ENCODE measurements at regions not wholly inside any gene's neighbourhood (a gene's known extent, or its start where the extent isn't known, plus 50 kb on each side); places are given as distances from the start of the nearest gene placed in this dataset.

DNA sequence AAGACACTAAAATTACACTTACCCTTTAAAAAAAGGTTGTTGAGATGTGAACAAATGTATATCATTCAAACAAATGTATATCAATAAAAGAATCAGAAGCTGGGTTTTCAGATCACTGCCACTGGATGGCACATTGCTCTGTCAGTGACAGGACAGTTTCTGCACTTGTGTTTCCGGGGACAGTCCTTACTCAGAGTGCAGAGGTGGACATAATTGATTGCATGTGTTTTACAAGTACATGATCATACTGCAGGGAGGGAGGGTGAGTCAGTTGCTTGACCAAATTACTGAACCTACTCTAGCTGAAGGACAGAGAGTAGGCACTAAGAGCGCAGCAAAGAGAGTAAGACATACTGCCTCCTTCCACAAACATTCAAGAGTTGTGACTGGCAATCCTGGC is 302.3 kb downstream of the TENT5A start:
- peaks cover 17% of the 10 kb centered on the region for H3K4me1 ChIP-seq (ENCODE audit: insufficient read depth)
- TF ChIP-seq EZH2 (IDR thresholded peaks at IDR 0.05; ENCODE audit: insufficient read depth, poor library complexity, severe bottlenecking) (no peak), EZH2phosphoT487 (IDR thresholded peaks at IDR 0.05; ENCODE audit: insufficient read depth, low read depth) (no peak)
- H2AFZ ChIP-seq = no peak overlapping the region
- WGBS, 2 experiments (ENCODE audit: low coverage in 1 of 2, low lambda C conversion rate in 2 of 2, missing lambda C conversion rate in 2 of 2) = 14 to 15% methylated on average over 2 of the region's 2 CpGs
- no peaks in the 10 kb centered on the region for H3K79me2 ChIP-seq (ENCODE audit: insufficient read depth)
- H3K4me2 ChIP-seq (ENCODE audit: unreplicated experiment) = peak overlapping the region; percentile 10
- H4K20me1 ChIP-seq (ENCODE audit: insufficient read depth) = no peaks in the 10 kb centered on the region
- no peaks in the 10 kb centered on the region for H3K9me3 ChIP-seq (ENCODE audit: low read depth)
- no peak overlapping the region for H3K27ac ChIP-seq
- H3K4me3 ChIP-seq = no peak overlapping the region
- no peak overlapping the region for H3K9ac ChIP-seq
- in situ Hi-C loops (cut with MboI) = loop anchor here (25.0 kb wide), 3 partner anchors 562 to 1238 kb away; no protein-coding TSS in a partner anchor
- DNase-seq = peak; percentile 90
- H3K9me2 ChIP-seq (ENCODE audit: insufficient read depth) = no peaks in the 10 kb centered on the region
- no peaks in the 10 kb centered on the region for H3K27me3 ChIP-seq (replicated peaks; ENCODE audit: insufficient read depth)
- no peaks in the 10 kb centered on the region for H3K36me3 ChIP-seq (ENCODE audit: low read depth)
- H3F3A ChIP-seq (ENCODE audit: insufficient read depth) = peaks cover 3% of the 10 kb centered on the region; the same call in 1 of the 2 replicates

DNA sequence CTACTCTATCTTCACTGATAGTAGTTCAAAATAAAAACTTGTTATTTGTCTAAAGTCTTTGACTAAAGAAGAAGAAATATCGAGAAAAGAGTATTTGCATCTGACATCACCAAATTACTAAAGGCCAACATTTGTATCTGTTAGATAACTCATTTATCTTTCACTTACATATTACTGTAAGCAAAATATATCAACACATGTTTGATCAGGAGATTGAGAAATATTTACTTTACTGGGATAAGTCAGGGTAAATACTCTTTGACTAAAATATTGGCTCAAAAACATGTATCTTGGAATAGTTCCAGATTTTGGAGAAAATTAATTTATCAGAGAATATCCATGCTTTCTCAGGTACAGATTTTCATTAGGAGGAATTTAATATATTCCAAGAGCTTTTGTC is 306.0 kb downstream of the TENT5A start:
- TF ChIP-seq EZH2phosphoT487 (IDR thresholded peaks at IDR 0.05; ENCODE audit: insufficient read depth, low read depth) (no peak), EZH2 (IDR thresholded peaks at IDR 0.05; ENCODE audit: insufficient read depth, poor library complexity, severe bottlenecking) (no peak)
- Histone ChIP-seq H3K4me1 (ENCODE audit: insufficient read depth) (peaks cover 14% of the 10 kb centered on the region), H3K27ac (no peak overlapping the region), H3F3A (ENCODE audit: insufficient read depth) (peaks cover 3% of the 10 kb centered on the region; the same call in 1 of the 2 replicates), H3K9ac (no peak overlapping the region), H3K27me3 (replicated peaks; ENCODE audit: insufficient read depth) (no peaks in the 10 kb centered on the region), H3K9me2 (ENCODE audit: insufficient read depth) (no peaks in the 10 kb centered on the region), H3K4me2 (ENCODE audit: unreplicated experiment) (no peak overlapping the region), H3K36me3 (ENCODE audit: low read depth) (no peaks in the 10 kb centered on the region), H2AFZ (no peak overlapping the region), H4K20me1 (ENCODE audit: insufficient read depth) (no peaks in the 10 kb centered on the region), H3K9me3 (ENCODE audit: low read depth) (no peaks in the 10 kb centered on the region), H3K79me2 (ENCODE audit: insufficient read depth) (no peaks in the 10 kb centered on the region), H3K4me3 (no peak overlapping the region)
- in situ Hi-C loops (cut with MboI) = no loop called here
- DNase-seq = no peak
- WGBS, 2 experiments (ENCODE audit: low coverage in 1 of 2, low lambda C conversion rate in 2 of 2, missing lambda C conversion rate in 2 of 2) = 11 to 23% methylated on average over 1 of the region's 1 CpG

DNA sequence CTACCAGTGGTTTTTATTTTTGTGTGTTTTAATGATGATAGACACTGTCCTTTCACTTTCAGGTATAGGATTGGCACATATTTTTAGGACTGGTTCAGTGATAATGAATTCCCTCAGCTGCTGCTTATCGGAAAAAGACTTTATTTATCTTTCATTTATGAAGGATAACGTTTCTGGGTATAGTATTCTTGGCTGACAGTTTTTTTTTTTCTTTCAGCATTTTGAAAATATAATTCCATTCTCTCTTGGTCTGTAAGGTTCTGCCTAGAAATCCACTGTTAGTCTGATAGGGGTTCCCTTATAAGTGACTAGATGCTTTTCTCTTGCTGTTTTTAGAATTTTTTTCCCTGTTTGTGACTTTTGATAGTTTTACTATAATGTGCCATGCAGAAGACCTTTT is 313.1 kb downstream of the TENT5A start:
- Histone ChIP-seq H3K79me2 (ENCODE audit: insufficient read depth) (no peaks in the 10 kb centered on the region), H3K9me3 (ENCODE audit: low read depth) (peaks cover 8% of the 10 kb centered on the region)

DNA sequence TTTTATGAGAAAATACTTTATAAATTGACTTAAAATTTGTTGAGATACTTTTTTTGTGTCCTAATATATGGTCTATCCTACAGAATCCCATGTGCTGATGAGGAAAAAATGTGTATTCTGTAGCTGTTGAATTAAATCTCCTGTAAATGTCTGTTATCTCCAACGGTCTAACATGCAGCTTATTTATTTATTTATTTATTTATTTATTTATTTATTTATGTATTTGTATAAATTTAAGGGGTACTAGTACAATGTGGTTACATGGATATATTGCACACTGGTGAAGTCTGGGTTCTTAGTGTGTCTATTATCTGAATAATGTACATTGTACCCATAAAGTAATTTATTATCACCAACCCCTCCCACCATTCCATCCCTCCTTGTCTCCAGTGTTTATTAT is 315.5 kb downstream of the TENT5A start:
- WGBS, 2 experiments (ENCODE audit: low coverage in 1 of 2, low lambda C conversion rate in 2 of 2, missing lambda C conversion rate in 2 of 2) = 16 to 28% methylated on average over 1 of the region's 1 CpG
- Histone ChIP-seq H3F3A (ENCODE audit: insufficient read depth) (no peaks in the 10 kb centered on the region), H3K4me3 (no peak overlapping the region), H3K27me3 (replicated peaks; ENCODE audit: insufficient read depth) (no peaks in the 10 kb centered on the region), H4K20me1 (ENCODE audit: insufficient read depth) (no peaks in the 10 kb centered on the region), H3K9ac (no peak overlapping the region), H3K4me2 (ENCODE audit: unreplicated experiment) (no peak overlapping the region), H3K9me2 (ENCODE audit: insufficient read depth) (no peaks in the 10 kb centered on the region), H3K36me3 (ENCODE audit: low read depth) (no peaks in the 10 kb centered on the region), H3K79me2 (ENCODE audit: insufficient read depth) (no peaks in the 10 kb centered on the region), H3K9me3 (ENCODE audit: low read depth) (peaks cover 8% of the 10 kb centered on the region), H2AFZ (no peak overlapping the region), H3K27ac (no peak overlapping the region), H3K4me1 (ENCODE audit: insufficient read depth) (no peaks in the 10 kb centered on the region)
- TF ChIP-seq EZH2 (IDR thresholded peaks at IDR 0.05; ENCODE audit: insufficient read depth, poor library complexity, severe bottlenecking) = no peak
- no peak for TF ChIP-seq EZH2phosphoT487 (IDR thresholded peaks at IDR 0.05; ENCODE audit: insufficient read depth, low read depth)
- in situ Hi-C loops (cut with MboI) = no loop called here
- DNase-seq = no peak

More for the DNA sequence above, 313.1 kb downstream of the TENT5A start:
- Histone ChIP-seq H2AFZ (no peak overlapping the region), H3F3A (ENCODE audit: insufficient read depth) (no peaks in the 10 kb centered on the region), H3K27me3 (replicated peaks; ENCODE audit: insufficient read depth) (no peaks in the 10 kb centered on the region), H3K4me3 (no peak overlapping the region), H3K4me2 (ENCODE audit: unreplicated experiment) (no peak overlapping the region), H4K20me1 (ENCODE audit: insufficient read depth) (no peaks in the 10 kb centered on the region), H3K27ac (no peak overlapping the region), H3K9me2 (ENCODE audit: insufficient read depth) (no peaks in the 10 kb centered on the region), H3K9ac (no peak overlapping the region), H3K36me3 (ENCODE audit: low read depth) (no peaks in the 10 kb centered on the region), H3K4me1 (ENCODE audit: insufficient read depth) (no peaks in the 10 kb centered on the region)
- no peak for DNase-seq
- 86 to 91% methylated on average over 2 of the region's 2 CpGs for WGBS, 2 experiments (ENCODE audit: low coverage in 1 of 2, low lambda C conversion rate in 2 of 2, missing lambda C conversion rate in 2 of 2)
- TF ChIP-seq EZH2phosphoT487 (IDR thresholded peaks at IDR 0.05; ENCODE audit: insufficient read depth, low read depth) = no peak
- no peak for TF ChIP-seq EZH2 (IDR thresholded peaks at IDR 0.05; ENCODE audit: insufficient read depth, poor library complexity, severe bottlenecking)
- in situ Hi-C loops (cut with MboI) = no loop called here

DNA sequence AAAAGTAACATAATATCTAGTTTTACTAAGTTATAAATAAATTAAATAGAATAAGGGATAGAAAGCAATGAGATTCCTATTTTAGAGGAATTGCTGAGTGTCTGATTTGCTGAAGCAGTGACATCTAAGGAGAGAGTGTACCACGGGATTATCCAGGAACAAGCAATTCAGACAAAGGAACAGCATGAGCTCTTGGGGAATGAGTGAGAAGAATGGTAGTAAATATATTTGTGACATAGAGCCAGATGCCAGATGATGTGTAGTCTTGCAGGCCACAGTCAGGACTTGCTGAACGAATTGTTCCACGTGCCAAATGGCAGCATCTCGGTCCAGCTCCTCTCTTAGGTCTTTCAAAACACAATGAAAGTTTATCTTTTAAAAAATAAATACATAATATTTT is 339.2 kb downstream of the TENT5A start:
- no peaks in the 10 kb centered on the region for H3K27me3 ChIP-seq (replicated peaks; ENCODE audit: insufficient read depth)
- H3K9me3 ChIP-seq (ENCODE audit: low read depth) = no peaks in the 10 kb centered on the region
- H4K20me1 ChIP-seq (ENCODE audit: insufficient read depth) = no peaks in the 10 kb centered on the region
- no peaks in the 10 kb centered on the region for H3K79me2 ChIP-seq (ENCODE audit: insufficient read depth)
- no peak overlapping the region for H3K9ac ChIP-seq
- H3F3A ChIP-seq (ENCODE audit: insufficient read depth) = no peaks in the 10 kb centered on the region
- no peak for DNase-seq
- H3K27ac ChIP-seq = no peak overlapping the region
- no peak for TF ChIP-seq EZH2phosphoT487 (IDR thresholded peaks at IDR 0.05; ENCODE audit: insufficient read depth, low read depth)
- TF ChIP-seq EZH2 (IDR thresholded peaks at IDR 0.05; ENCODE audit: insufficient read depth, poor library complexity, severe bottlenecking) = no peak
- in situ Hi-C loops (cut with MboI) = no loop called here
- H3K36me3 ChIP-seq (ENCODE audit: low read depth) = no peaks in the 10 kb centered on the region
- H2AFZ ChIP-seq = peak overlapping the region; percentile 15; the same call in 1 of the 2 replicates
- H3K4me3 ChIP-seq = no peak overlapping the region
- WGBS, 2 experiments (ENCODE audit: low coverage in 1 of 2, low lambda C conversion rate in 2 of 2, missing lambda C conversion rate in 2 of 2) = 26 to 29% methylated on average over 4 of the region's 4 CpGs
- no peaks in the 10 kb centered on the region for H3K4me1 ChIP-seq (ENCODE audit: insufficient read depth)
- H3K4me2 ChIP-seq (ENCODE audit: unreplicated experiment) = no peak overlapping the region
- no peaks in the 10 kb centered on the region for H3K9me2 ChIP-seq (ENCODE audit: insufficient read depth)

Measured in GM23248 (cell line).